ENCODE measurements at regions not wholly inside any gene's neighbourhood (a gene's known extent, or its start where the extent isn't known, plus 50 kb on each side); places are given as distances from the start of the nearest gene placed in this dataset.

GRCh38 chr13:106186366-106187030 is 349.0 kb downstream of the EFNB2 start:
- Histone ChIP-seq H3K4me1 (ENCODE audit: control insufficient read depth, insufficient read depth, low read length) (no peaks in the 10 kb centered on the region), H3K27ac (ENCODE audit: extremely low read depth, low read depth, low read length) (no peak overlapping the region), H3K36me3 (ENCODE audit: control insufficient read depth in 2 of 2, insufficient read depth in 1 of 2, low read length in 2 of 2) (no peaks in the 10 kb centered on the region), H3K9me3 (ENCODE audit: control insufficient read depth, insufficient read depth, low read depth, low read length) (no peaks in the 10 kb centered on the region), H3K4me3 (ENCODE audit: low read depth, low read length) (no peak overlapping the region)
- ChIA-PET CTCF (interaction anchor here (0.7 kb wide), 1 partner anchor 14 kb away, joined by 3 read pairs; no protein-coding TSS in a partner anchor), POLR2A (no interaction called here)
- TF ChIP-seq PRDM10 (tag by site-specific recombination; IDR thresholded peaks at IDR 0.05) (no peak), HOXC10 (CRISPR knock-in tag; IDR thresholded peaks at IDR 0.05) (no peak), ZNF660 (tag by site-specific recombination; IDR thresholded peaks at IDR 0.05) (no peak), ZIC2 (tag by site-specific recombination; IDR thresholded peaks at IDR 0.05) (no peak), ZFP37 (tag by site-specific recombination; IDR thresholded peaks at IDR 0.05) (no peak), ZBTB44 (tag by site-specific recombination; IDR thresholded peaks at IDR 0.05) (no peak), ZNF366 (tag by site-specific recombination; conservative IDR thresholded peaks at IDR 0.05) (no peak), ZNF785 (tag by site-specific recombination; IDR thresholded peaks at IDR 0.05) (no peak), ZNF501 (tag by site-specific recombination; IDR thresholded peaks at IDR 0.05) (no peak), ZNF658 (tag by site-specific recombination; IDR thresholded peaks at IDR 0.05) (no peak), ZBTB17 (tag by site-specific recombination; IDR thresholded peaks at IDR 0.05) (no peak), ZNF777 (tag by site-specific recombination; IDR thresholded peaks at IDR 0.05; ENCODE audit: borderline replicate concordance) (no peak)
- TF ChIP-seq, protein P1, sequence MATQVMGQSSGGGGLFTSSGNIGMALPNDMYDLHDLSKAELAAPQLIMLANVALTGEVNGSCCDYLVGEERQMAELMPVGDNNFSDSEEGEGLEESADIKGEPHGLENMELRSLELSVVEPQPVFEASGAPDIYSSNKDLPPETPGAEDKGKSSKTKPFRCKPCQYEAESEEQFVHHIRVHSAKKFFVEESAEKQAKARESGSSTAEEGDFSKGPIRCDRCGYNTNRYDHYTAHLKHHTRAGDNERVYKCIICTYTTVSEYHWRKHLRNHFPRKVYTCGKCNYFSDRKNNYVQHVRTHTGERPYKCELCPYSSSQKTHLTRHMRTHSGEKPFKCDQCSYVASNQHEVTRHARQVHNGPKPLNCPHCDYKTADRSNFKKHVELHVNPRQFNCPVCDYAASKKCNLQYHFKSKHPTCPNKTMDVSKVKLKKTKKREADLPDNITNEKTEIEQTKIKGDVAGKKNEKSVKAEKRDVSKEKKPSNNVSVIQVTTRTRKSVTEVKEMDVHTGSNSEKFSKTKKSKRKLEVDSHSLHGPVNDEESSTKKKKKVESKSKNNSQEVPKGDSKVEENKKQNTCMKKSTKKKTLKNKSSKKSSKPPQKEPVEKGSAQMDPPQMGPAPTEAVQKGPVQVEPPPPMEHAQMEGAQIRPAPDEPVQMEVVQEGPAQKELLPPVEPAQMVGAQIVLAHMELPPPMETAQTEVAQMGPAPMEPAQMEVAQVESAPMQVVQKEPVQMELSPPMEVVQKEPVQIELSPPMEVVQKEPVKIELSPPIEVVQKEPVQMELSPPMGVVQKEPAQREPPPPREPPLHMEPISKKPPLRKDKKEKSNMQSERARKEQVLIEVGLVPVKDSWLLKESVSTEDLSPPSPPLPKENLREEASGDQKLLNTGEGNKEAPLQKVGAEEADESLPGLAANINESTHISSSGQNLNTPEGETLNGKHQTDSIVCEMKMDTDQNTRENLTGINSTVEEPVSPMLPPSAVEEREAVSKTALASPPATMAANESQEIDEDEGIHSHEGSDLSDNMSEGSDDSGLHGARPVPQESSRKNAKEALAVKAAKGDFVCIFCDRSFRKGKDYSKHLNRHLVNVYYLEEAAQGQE (tag by site-specific recombination; IDR thresholded peaks at IDR 0.05) = no peak
- TF ChIP-seq, protein P2, sequence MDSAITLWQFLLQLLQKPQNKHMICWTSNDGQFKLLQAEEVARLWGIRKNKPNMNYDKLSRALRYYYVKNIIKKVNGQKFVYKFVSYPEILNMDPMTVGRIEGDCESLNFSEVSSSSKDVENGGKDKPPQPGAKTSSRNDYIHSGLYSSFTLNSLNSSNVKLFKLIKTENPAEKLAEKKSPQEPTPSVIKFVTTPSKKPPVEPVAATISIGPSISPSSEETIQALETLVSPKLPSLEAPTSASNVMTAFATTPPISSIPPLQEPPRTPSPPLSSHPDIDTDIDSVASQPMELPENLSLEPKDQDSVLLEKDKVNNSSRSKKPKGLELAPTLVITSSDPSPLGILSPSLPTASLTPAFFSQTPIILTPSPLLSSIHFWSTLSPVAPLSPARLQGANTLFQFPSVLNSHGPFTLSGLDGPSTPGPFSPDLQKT (IDR thresholded peaks at IDR 0.05; ENCODE audit: borderline replicate concordance, low read depth, low read length) = no peak

DNA sequence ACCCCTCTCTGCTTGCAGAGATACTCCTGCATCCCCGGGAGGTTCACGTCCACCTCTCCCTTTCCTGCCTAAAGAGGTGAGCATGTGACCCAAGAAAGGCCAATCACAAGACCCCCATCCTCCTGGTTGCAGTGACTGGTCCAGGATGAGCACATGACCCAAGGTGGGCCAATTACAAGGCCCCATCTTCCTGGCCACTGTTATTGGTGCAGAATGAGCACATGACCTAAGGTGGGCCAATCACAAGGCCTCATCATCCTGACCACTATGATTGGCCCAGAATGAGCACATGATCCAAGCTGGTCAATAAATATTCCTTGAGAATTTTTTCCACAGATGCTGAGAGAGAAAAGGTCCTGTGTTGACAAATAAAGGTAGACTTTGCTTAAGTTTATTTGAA is 350.7 kb downstream of the EFNB2 start:
- Histone ChIP-seq H3K4me1 (ENCODE audit: control insufficient read depth, insufficient read depth, low read length) (no peaks in the 10 kb centered on the region), H3K27ac (ENCODE audit: extremely low read depth, low read depth, low read length) (no peak overlapping the region), H3K9me3 (ENCODE audit: control insufficient read depth, insufficient read depth, low read depth, low read length) (no peaks in the 10 kb centered on the region), H3K36me3 (ENCODE audit: control insufficient read depth in 2 of 2, insufficient read depth in 1 of 2, low read length in 2 of 2) (no peaks in the 10 kb centered on the region), H3K4me3 (ENCODE audit: low read depth, low read length) (no peak overlapping the region)
- ChIA-PET CTCF (no interaction called here), POLR2A (no interaction called here)
- TF ChIP-seq, protein P1 (tag by site-specific recombination; IDR thresholded peaks at IDR 0.05) = no peak
- TF ChIP-seq ZNF830 (tag by site-specific recombination; IDR thresholded peaks at IDR 0.05; ENCODE audit: low read depth) = no peak
- TF ChIP-seq ZNF677 (tag by site-specific recombination; IDR thresholded peaks at IDR 0.05) = no peak
- no peak for TF ChIP-seq PRDM10 (tag by site-specific recombination; IDR thresholded peaks at IDR 0.05)
